Stomach (tissue), 8 donors: ENCODE measurements at regions not wholly inside any gene's neighbourhood (a gene's known extent, or its start where the extent isn't known, plus 50 kb on each side); places are given as distances from the start of the nearest gene placed in this dataset.

ENCODE experiments used
- DNase-seq, 2 donors: peaks; one replicate each; pipeline versions ENCODE4 v3.0.0 to v3.0.0-alpha.2; 2013 to 2019
- H3K27ac ChIP-seq, 5 donors: fragments of 200-600 bp in 4 of 5; sonication (generic) in 4 of 5; one replicate each; pipeline ENCODE4 v1.5.1; 2013 to 2019; ENCODE audit warnings: mild to moderate bottlenecking in 1 of 5, moderate library complexity in 1 of 5
- H3K27me3 ChIP-seq, 3 donors: fragments of 200-600 bp; sonication (generic); one replicate each; pipeline ENCODE4 v1.5.1; 2017 to 2019; ENCODE audit warnings: mixed run types in 1 of 3
- H3K36me3 ChIP-seq, 4 donors: fragments of 200-600 bp; sonication (generic); 1 replicate in 3 of 4; 2 replicates in 1 of 4; pipeline ENCODE4 v1.5.1; 2016 to 2019
- H3K4me1 ChIP-seq, 4 donors: fragments of 200-600 bp; sonication (generic); one replicate each; pipeline ENCODE4 v1.5.1; 2016 to 2019
- H3K4me3 ChIP-seq, 4 donors: fragments of 200-600 bp; sonication (generic) in 3 of 4; one replicate each; pipeline ENCODE4 v1.5.1; 2016 to 2019; ENCODE audit warnings: mild to moderate bottlenecking in 1 of 4
- H3K9me3 ChIP-seq, 4 donors: fragments of 200-600 bp; sonication (generic); one replicate each; pipeline ENCODE4 v1.5.1; 2016 to 2019
- CTCF ChIP-seq, 7 experiments: fragments of 450-650 bp in 4 of 7; fragments of 200-600 bp in 3 of 7; sonication (generic) in 3 of 7; IDR thresholded peaks; one replicate each; pipeline ENCODE4 v1.5.1; 2016 to 2019; ENCODE audit warnings: antibody characterized with exemption in 7 of 7, control low read depth in 2 of 7, mild to moderate bottlenecking in 1 of 7
- EP300 ChIP-seq: sonication (generic); formaldehyde crosslinking; IDR thresholded peaks from one replicate; pipeline ENCODE4 v1.6.1; 2017; ENCODE audit warnings: antibody characterized with exemption
- POLR2A ChIP-seq, 4 donors: fragments of 450-650 bp; IDR thresholded peaks; one replicate each; pipeline ENCODE4 v1.6.1; 2016; ENCODE audit warnings: antibody characterized with exemption in 4 of 4, control low read depth in 2 of 4, mild to moderate bottlenecking in 1 of 4, moderate library complexity in 1 of 4
- POLR2AphosphoS5 ChIP-seq, 3 donors: sonication (generic); formaldehyde crosslinking; IDR thresholded peaks; one replicate each; pipeline ENCODE4 v1.6.1; 2016; ENCODE audit warnings: antibody characterized with exemption in 3 of 3
- WGBS, 5 donors: extraction: QIAGEN DNeasy Blood & Tissue Kit in 3 of 5; methylation state at CpG; one replicate each; pipeline versions ENCODE4 v1.1.5 to v1.1.7; 2013 to 2018; 5-methylcytosine and 5-hydroxymethylcytosine counted together
- intact Hi-C: fragments of 100-400 bp; cut with DNase I; formaldehyde crosslinking; loops from one replicate; pipeline ENCODE4 v1.15.1; 2023; ENCODE audit warnings: low total_unique reads
- donor health status: healthy with polysubstance abuse.
- donor health status: Bipolar disorder and iron deficiency.
- donor health status: healthy.

DNA sequence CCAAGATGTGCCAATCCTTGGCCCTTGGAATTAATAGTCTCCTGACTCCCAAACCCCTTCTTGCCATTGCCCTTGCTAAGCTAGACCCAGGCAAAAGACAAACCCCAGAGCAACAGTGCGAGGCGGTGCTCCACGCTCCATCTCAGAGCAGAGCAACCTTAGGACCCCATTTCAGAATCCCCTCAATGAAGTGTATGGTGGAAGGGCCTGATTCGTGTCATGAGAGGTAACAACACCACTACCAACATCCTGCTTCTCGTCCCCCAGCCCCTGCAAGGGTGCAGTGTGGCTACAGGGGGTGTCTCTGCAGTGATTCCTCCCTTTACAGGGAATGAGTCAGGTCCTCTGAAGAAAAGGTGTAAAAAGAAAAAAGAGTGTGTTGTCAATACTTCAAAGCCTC is 103.9 kb upstream of the IRF2BP2 start:
- no peak overlapping the region for H3K4me3 ChIP-seq
- WGBS, 5 donors = 89 to 98% (median 96%) methylated on average over 5 of the region's 5 CpGs
- no peaks in the 10 kb centered on the region for H3K36me3 ChIP-seq
- no peak for TF ChIP-seq CTCF (IDR thresholded peaks at IDR 0.05)
- no peak for TF ChIP-seq POLR2A (IDR thresholded peaks at IDR 0.05)
- no peak for TF ChIP-seq EP300
- no peak for TF ChIP-seq POLR2AphosphoS5 (IDR thresholded peaks at IDR 0.05)
- intact Hi-C loops = no loop called here
- no peaks in the 10 kb centered on the region for H3K27me3 ChIP-seq
- peak overlapping the region in 1 of 5 donors; percentile 2 for H3K27ac ChIP-seq
- DNase-seq = no peak
- no peaks in the 10 kb centered on the region for H3K9me3 ChIP-seq
- H3K4me1 ChIP-seq = peaks cover 32 to 45% (median 37%) of the 10 kb centered on the region in 4 donors

DNA sequence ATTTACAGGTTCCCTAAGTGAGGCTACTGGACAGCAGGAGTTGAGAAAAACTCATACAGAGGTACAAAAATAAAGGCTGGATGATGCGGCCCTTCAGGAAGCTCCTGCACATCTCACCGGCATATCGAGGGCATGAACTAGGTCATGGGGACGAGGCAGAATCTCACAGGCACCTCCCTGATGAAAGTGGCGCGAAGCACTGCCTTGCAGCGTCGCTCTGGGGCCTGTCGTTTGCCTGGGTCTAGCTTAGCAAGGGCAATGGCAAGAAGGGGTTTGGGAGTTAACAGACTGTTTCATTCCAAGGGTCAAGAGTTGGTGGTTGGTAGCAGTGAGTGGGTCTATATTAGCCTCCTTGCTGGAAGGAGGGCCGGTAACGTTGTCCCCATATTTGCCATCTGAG is 103.5 kb upstream of the IRF2BP2 start:
- no peak overlapping the region for H3K4me3 ChIP-seq
- TF ChIP-seq POLR2AphosphoS5 (IDR thresholded peaks at IDR 0.05) = no peak
- TF ChIP-seq EP300 = no peak
- no peak for TF ChIP-seq POLR2A (IDR thresholded peaks at IDR 0.05)
- TF ChIP-seq CTCF (IDR thresholded peaks at IDR 0.05) = no peak
- WGBS, 5 donors = 86 to 95% (median 90%) methylated on average over 11 of the region's 11 CpGs
- H3K27ac ChIP-seq = peak overlapping the region in 1 of 5 donors; percentile 2
- H3K36me3 ChIP-seq = no peaks in the 10 kb centered on the region
- no peaks in the 10 kb centered on the region for H3K27me3 ChIP-seq
- H3K4me1 ChIP-seq = peaks cover 31 to 41% (median 33%) of the 10 kb centered on the region in 4 donors
- DNase-seq = no peak
- H3K9me3 ChIP-seq = no peaks in the 10 kb centered on the region
- intact Hi-C loops = no loop called here

- Histone ChIP-seq H3K36me3 (no peaks in the 10 kb centered on the region), H3K27me3 (no peaks in the 10 kb centered on the region), H3K4me1 (peaks cover 28 to 41% (median 32%) of the 10 kb centered on the region in 4 donors), H3K9me3 (no peaks in the 10 kb centered on the region), H3K27ac (no peak overlapping the region), H3K4me3 (no peak overlapping the region)
- no peak for DNase-seq
- 63 to 79% (median 67%) methylated on average over 5 of the region's 5 CpGs for WGBS, 5 donors
- TF ChIP-seq EP300 (no peak), CTCF (IDR thresholded peaks at IDR 0.05) (no peak), POLR2AphosphoS5 (IDR thresholded peaks at IDR 0.05) (no peak), POLR2A (IDR thresholded peaks at IDR 0.05) (no peak)
- intact Hi-C loops = no loop called here
These were observed 102.9 kb upstream of the IRF2BP2 start for GRCh38 chr1:234712891-234713305.

GRCh38 chr1:234710936-234711724 is 101.2 kb upstream of the IRF2BP2 start:
- no peak overlapping the region for H3K27ac ChIP-seq
- no peaks in the 10 kb centered on the region for H3K27me3 ChIP-seq
- DNase-seq = no peak
- H3K36me3 ChIP-seq = no peaks in the 10 kb centered on the region
- WGBS, 5 donors = 75 to 92% (median 85%) methylated on average over 7 of the region's 7 CpGs
- no peak overlapping the region for H3K4me3 ChIP-seq
- H3K9me3 ChIP-seq = no peaks in the 10 kb centered on the region
- TF ChIP-seq CTCF (IDR thresholded peaks at IDR 0.05) = no peak
- no peak for TF ChIP-seq POLR2A (IDR thresholded peaks at IDR 0.05)
- TF ChIP-seq POLR2AphosphoS5 (IDR thresholded peaks at IDR 0.05) = no peak
- TF ChIP-seq EP300 = no peak
- intact Hi-C loops = no loop called here
- peaks cover 19 to 39% (median 22%) of the 10 kb centered on the region in 4 donors for H3K4me1 ChIP-seq
